Stimulated activated CD4-positive, alpha-beta T cell treated with anti-CD3 and anti-CD28 coated beads, Interleukin-15, amount 100 ng/mL, for 48 hours (primary cell): ENCODE measurements at regions not wholly inside any gene's neighbourhood (a gene's known extent, or its start where the extent isn't known, plus 50 kb on each side); places are given as distances from the start of the nearest gene placed in this dataset.

Experiments
- DNase-seq, 2 donors: peaks; one replicate each; pipeline ENCODE4 v3.0.0-alpha.2; 2020; ENCODE audit warnings: low read depth in 2 of 2

- DNase-seq, result no peak
These were observed 368.9 kb upstream of the TMPO start for GRCh38 chr12:98146487-98146886.

GRCh38 chr12:98149270-98149669, 366.1 kb upstream of the TMPO start:
- DNase-seq, result no peak

- no peak for DNase-seq
These were observed 365.6 kb upstream of the TMPO start for GRCh38 chr12:98149691-98150210.

GRCh38 chr12:98151105-98151590, 364.2 kb upstream of the TMPO start:
- DNase-seq, result no peak

GRCh38 chr12:98151984-98152383, 363.4 kb upstream of the TMPO start:
- no peak for DNase-seq

- DNase-seq, result no peak
These were observed 360.5 kb upstream of the TMPO start for GRCh38 chr12:98154850-98155249.

GRCh38 chr12:98156697-98157096, 358.7 kb upstream of the TMPO start:
- no peak for DNase-seq

GRCh38 chr12:98162906-98163678, 352.3 kb upstream of the TMPO start:
- DNase-seq, result no peak

- DNase-seq, result no peak
These were observed 343.1 kb upstream of the TMPO start for GRCh38 chr12:98172304-98172703.

GRCh38 chr12:98172801-98173200, 342.6 kb upstream of the TMPO start:
- no peak for DNase-seq

GRCh38 chr12:98173773-98174427, 341.5 kb upstream of the TMPO start:
- DNase-seq, result no peak

- DNase-seq, result no peak
These were observed 341.0 kb upstream of the TMPO start for GRCh38 chr12:98174428-98174809.

- DNase-seq, result no peak
These were observed 337.3 kb upstream of the TMPO start for GRCh38 chr12:98178126-98178525.

- DNase-seq, result no peak
These were observed 336.2 kb upstream of the TMPO start for GRCh38 chr12:98179151-98179550.

- no peak for DNase-seq
These were observed 334.8 kb upstream of the TMPO start for GRCh38 chr12:98180603-98181002.

GRCh38 chr12:98182821-98183220, 332.6 kb upstream of the TMPO start:
- no peak for DNase-seq

- no peak for DNase-seq
These were observed 329.8 kb upstream of the TMPO start for GRCh38 chr12:98185606-98186005.

GRCh38 chr12:98188650-98189077, 326.7 kb upstream of the TMPO start:
- DNase-seq, result no peak

- no peak for DNase-seq
These were observed 320.8 kb upstream of the TMPO start for GRCh38 chr12:98194591-98194990.

GRCh38 chr12:98198261-98198982, 317.0 kb upstream of the TMPO start:
- no peak for DNase-seq

- DNase-seq, result no peak
These were observed 306.6 kb upstream of the TMPO start for GRCh38 chr12:98208816-98209215.

GRCh38 chr12:98211909-98212695, 303.3 kb upstream of the TMPO start:
- no peak for DNase-seq
